H1 (cell line): ENCODE measurements at regions not wholly inside any gene's neighbourhood (a gene's known extent, or its start where the extent isn't known, plus 50 kb on each side); places are given as distances from the start of the nearest gene placed in this dataset.

ENCODE experiments used
- CTCF ChIA-PET: fragments of 300-600 bp; sonication (Branson Sonifier 250); formaldehyde crosslinking; loops from one replicate; lab custom pipeline; 2021; ENCODE audit not compliant: partially characterized antibody; lab: Charles Lee
- POLR2A ChIA-PET: fragments of 300-600 bp; sonication (Branson Sonifier 250); formaldehyde crosslinking; loops from one replicate; lab custom pipeline; 2021; ENCODE audit warnings: inconsistent platforms; ENCODE audit not compliant: partially characterized antibody; lab: Charles Lee
- DNase-seq, 2 experiments: peaks; one replicate each; pipeline versions ENCODE4 v3.0.0 to v3.0.0-alpha.2; 2010 to 2022; ENCODE audit warnings: low spot score in 2 of 2, low read depth in 1 of 2, mixed read lengths in 1 of 2
- FAIRE-seq: peaks from 2 replicates; lab custom pipeline; 2011; peaks lifted over from hg19 to GRCh38; lab: Jason Lieb, UNC
- H2AFZ ChIP-seq: 2 replicates; pipeline ENCODE4 v1.8.1; 2012; ENCODE audit warnings: low read length, inconsistent platforms
- H2AK5ac ChIP-seq: 2 replicates; pipeline ENCODE4 v1.6.1; 2013; ENCODE audit warnings: low read depth, low read length
- H2BK120ac ChIP-seq: replicated peaks from 2 replicates; pipeline ENCODE3; 2013; ENCODE audit warnings: low read depth, low read length, inconsistent platforms
- H2BK12ac ChIP-seq: 2 replicates; pipeline ENCODE4 v1.6.1; 2013; ENCODE audit warnings: low read depth, low read length
- H2BK15ac ChIP-seq: 2 replicates; pipeline ENCODE4 v1.6.1; 2013; ENCODE audit warnings: low read length
- H2BK20ac ChIP-seq: 2 replicates; pipeline ENCODE4 v1.6.1; 2013; ENCODE audit warnings: low read length
- H2BK5ac ChIP-seq: 2 replicates; pipeline ENCODE4 v1.6.1; 2013; ENCODE audit warnings: low read depth, low read length
- H3K14ac ChIP-seq: 2 replicates; pipeline ENCODE4 v1.6.1; 2013; ENCODE audit warnings: inconsistent platforms; ENCODE audit not compliant: insufficient read length
- H3K18ac ChIP-seq: 2 replicates; pipeline ENCODE4 v1.6.1; 2013; ENCODE audit warnings: low read length; ENCODE audit errors: extremely low read depth
- H3K23ac ChIP-seq: 2 replicates; pipeline ENCODE4 v1.6.1; 2013; ENCODE audit warnings: inconsistent platforms; ENCODE audit not compliant: insufficient read length
- H3K23me2 ChIP-seq: 2 replicates; pipeline ENCODE4 v1.6.1; 2013; ENCODE audit warnings: low read depth, low read length
- H3K27ac ChIP-seq: 2 replicates; pipeline ENCODE4 v1.6.1; 2011; ENCODE audit warnings: low read depth, low read length, inconsistent platforms
- H3K27me3 ChIP-seq, 4 experiments: replicated peaks in 1 of 4; 1 replicate in 1 of 4; 2 replicates in 3 of 4; pipeline versions ENCODE4 v1.6.1 to v1.8.1; 2011 to 2013; ENCODE audit warnings: low read length in 3 of 4, mild to moderate bottlenecking in 3 of 4, inconsistent platforms in 2 of 4, mixed read lengths in 2 of 4, moderate library complexity in 1 of 4; ENCODE audit not compliant: control insufficient read depth in 3 of 4, insufficient read depth in 3 of 4; ENCODE audit errors: extremely low read depth in 1 of 4
- H3K36me3 ChIP-seq, 4 experiments: 2 replicates each; pipeline versions ENCODE4 v1.6.1 to v1.8.1; 2011 to 2013; ENCODE audit warnings: mild to moderate bottlenecking in 4 of 4, low read length in 3 of 4, moderate library complexity in 2 of 4, control low read depth in 1 of 4, inconsistent platforms in 1 of 4; ENCODE audit not compliant: insufficient read depth in 4 of 4, control insufficient read depth in 2 of 4
- H3K4ac ChIP-seq: replicated peaks from 2 replicates; pipeline ENCODE3; 2013; ENCODE audit warnings: low read length, low read depth, mixed read lengths, inconsistent platforms; ENCODE audit not compliant: insufficient read length
- H3K4me1 ChIP-seq, 4 experiments: replicated peaks in 1 of 4; 1 replicate in 1 of 4; 2 replicates in 3 of 4; pipeline versions ENCODE4 v1.6.1 to v1.8.1; 2011 to 2013; ENCODE audit warnings: low read length in 3 of 4, inconsistent platforms in 2 of 4, mixed read lengths in 1 of 4; ENCODE audit not compliant: insufficient read depth in 4 of 4, control insufficient read depth in 3 of 4
- H3K4me2 ChIP-seq, 2 experiments: 2 replicates each; pipeline versions ENCODE4 v1.6.1 to v1.8.1; 2011 to 2013; ENCODE audit warnings: low read depth in 2 of 2, low read length in 2 of 2, control low read depth in 1 of 2, inconsistent platforms in 1 of 2, mild to moderate bottlenecking in 1 of 2; ENCODE audit not compliant: insufficient read depth in 1 of 2
- H3K4me3 ChIP-seq, 4 experiments: fragments of 200-600, 300-600 bp in 1 of 4; sonication (generic), shearing (Covaris generic), sonication (Bioruptor Twin) in 1 of 4; 2 replicates each; pipeline versions ENCODE4 v1.5.1 to v1.8.1; 2011 to 2016; ENCODE audit warnings: low read length in 4 of 4, low read depth in 3 of 4, control low read depth in 2 of 4, inconsistent platforms in 2 of 4, mild to moderate bottlenecking in 2 of 4, mixed read lengths in 1 of 4, moderate library complexity in 1 of 4; ENCODE audit not compliant: insufficient read depth in 2 of 4; ENCODE audit errors: extremely low read depth in 1 of 4
- H3K56ac ChIP-seq: replicated peaks from 2 replicates; pipeline ENCODE3; 2013; ENCODE audit warnings: low read depth, mild to moderate bottlenecking, mixed read lengths, low read length, inconsistent platforms; ENCODE audit not compliant: insufficient read length
- H3K79me1 ChIP-seq: 2 replicates; pipeline ENCODE4 v1.6.1; 2013; ENCODE audit warnings: low read depth, low read length, control low read depth
- H3K79me2 ChIP-seq, 2 experiments: 2 replicates each; pipeline versions ENCODE4 v1.6.1 to v1.8.1; 2012 to 2013; ENCODE audit warnings: low read length in 2 of 2, mild to moderate bottlenecking in 2 of 2, inconsistent platforms in 1 of 2; ENCODE audit not compliant: insufficient read depth in 2 of 2, control insufficient read depth in 1 of 2
- H3K9ac ChIP-seq, 4 experiments: replicated peaks in 1 of 4; 1 replicate in 1 of 4; 2 replicates in 3 of 4; pipeline versions ENCODE4 v1.6.1 to v1.8.1; 2011 to 2013; ENCODE audit warnings: low read depth in 3 of 4, low read length in 3 of 4, control low read depth in 2 of 4, mild to moderate bottlenecking in 2 of 4, moderate library complexity in 2 of 4, inconsistent platforms in 1 of 4; ENCODE audit errors: extremely low read depth in 1 of 4
- H3K9me3 ChIP-seq, 2 experiments: 2 replicates each; pipeline versions ENCODE4 v1.6.1 to v1.8.1; 2012 to 2013; ENCODE audit warnings: mild to moderate bottlenecking in 2 of 2, moderate library complexity in 2 of 2, control low read depth in 1 of 2, inconsistent platforms in 1 of 2, low read depth in 1 of 2, low read length in 1 of 2, mixed read lengths in 1 of 2; ENCODE audit not compliant: insufficient read depth in 2 of 2
- H4K20me1 ChIP-seq, 2 experiments: replicated peaks in 1 of 2; 2 replicates each; pipeline versions ENCODE3 to v1.8.1; 2011 to 2013; ENCODE audit warnings: inconsistent platforms in 2 of 2, low read length in 2 of 2, mild to moderate bottlenecking in 1 of 2; ENCODE audit not compliant: insufficient read depth in 2 of 2, control insufficient read depth in 1 of 2
- H4K5ac ChIP-seq: 2 replicates; pipeline ENCODE4 v1.6.1; 2013; ENCODE audit warnings: low read length, low read depth, mixed read lengths, inconsistent platforms; ENCODE audit not compliant: insufficient read length
- H4K8ac ChIP-seq: 2 replicates; pipeline ENCODE4 v1.8.0; 2013; ENCODE audit warnings: mild to moderate bottlenecking, moderate library complexity, low read length, inconsistent platforms; ENCODE audit not compliant: insufficient read depth; ENCODE audit errors: extremely low read depth
- H4K91ac ChIP-seq: replicated peaks from 2 replicates; pipeline ENCODE3; 2013; ENCODE audit warnings: low read length, mixed read lengths, inconsistent platforms; ENCODE audit not compliant: insufficient read length
- EZH2 ChIP-seq: fragments of 200-600 bp; sonication (generic); IDR thresholded peaks from 2 replicates; pipeline ENCODE4 v1.7.1; 2012; ENCODE audit warnings: low read depth, mild to moderate bottlenecking, moderate library complexity, low read length, inconsistent platforms; ENCODE audit not compliant: severe bottlenecking
- KDM4A ChIP-seq: IDR thresholded peaks from one replicate; pipeline ENCODE4 v1.7.1; 2012; ENCODE audit warnings: low read depth, mild to moderate bottlenecking, moderate library complexity, low read length, inconsistent platforms; ENCODE audit not compliant: severe bottlenecking
- MAFK ChIP-seq: IDR thresholded peaks from 2 replicates; pipeline ENCODE4 v1.6.1; 2012; ENCODE audit warnings: low read depth, mild to moderate bottlenecking, improper control_type of control experiment, low read length
- PHF8 ChIP-seq: fragments of 200-600 bp; sonication (generic); conservative IDR thresholded peaks from 2 replicates; pipeline ENCODE4 v1.7.1; 2012; ENCODE audit warnings: low read depth, mild to moderate bottlenecking, inconsistent platforms, low read length, moderate library complexity
- WGBS, 2 experiments: shearing (Covaris generic) in 1 of 2; methylation state at CpG; one replicate each; pipeline versions ENCODE4 v1.1.6 to v1.1.7; 2013 to 2015; ENCODE audit warnings: low lambda C conversion rate in 2 of 2, mixed read lengths in 2 of 2, inconsistent platforms in 1 of 2, low coverage in 1 of 2, missing lambda C conversion rate in 1 of 2; ENCODE audit not compliant: insufficient replicate concordance in 2 of 2, insufficient coverage in 1 of 2, insufficient read length in 1 of 2; ENCODE audit errors: extremely low coverage in 1 of 2, missing lambda C conversion rate in 1 of 2; 5-methylcytosine and 5-hydroxymethylcytosine counted together

GRCh38 chr2:156896294-156896693 lies 361.2 kb upstream of the GALNT5 start:
- H3K23me2 ChIP-seq = no peaks in the 10 kb centered on the region
- DNase-seq (no peak), FAIRE-seq (no peak)
- H4K91ac ChIP-seq = no peak overlapping the region
- POLR2A ChIA-PET = no interaction called here
- no peak overlapping the region for H4K8ac ChIP-seq
- CTCF ChIA-PET = interaction anchor here (0.6 to 0.9 kb wide), 2 partner anchors 224 to 309 kb away, joined by 3 to 4 read pairs; no protein-coding TSS in a partner anchor
- no peak overlapping the region for H3K23ac ChIP-seq
- no peak overlapping the region for H4K5ac ChIP-seq
- no peak overlapping the region for H2BK15ac ChIP-seq
- 94% methylated on average over 1 of the region's 1 CpG; no CpG with 5 or more reads in 1 of the 2 experiments for WGBS, 2 experiments
- no peak overlapping the region for H2BK120ac ChIP-seq
- H2BK12ac ChIP-seq = no peak overlapping the region
- no peak overlapping the region for H3K4me3 ChIP-seq
- H3K9me3 ChIP-seq = no peaks in the 10 kb centered on the region
- 0 out of 2 replicates have a peak overlapping the region, but pooled peaks have one; percentile 25 for H2AFZ ChIP-seq
- no peak overlapping the region for H2BK5ac ChIP-seq
- H3K56ac ChIP-seq = no peak overlapping the region
- H3K4me2 ChIP-seq = no peak overlapping the region
- H3K9ac ChIP-seq = no peak overlapping the region
- no peak overlapping the region for H3K14ac ChIP-seq
- H2AK5ac ChIP-seq = no peak overlapping the region
- H4K20me1 ChIP-seq = no peaks in the 10 kb centered on the region
- no peak overlapping the region for H2BK20ac ChIP-seq
- no peak for TF ChIP-seq MAFK
- no peak for TF ChIP-seq KDM4A
- no peak for TF ChIP-seq PHF8
- no peak for TF ChIP-seq EZH2
- no peak overlapping the region for H3K4ac ChIP-seq
- H3K79me2 ChIP-seq = no peaks in the 10 kb centered on the region
- no peak overlapping the region for H3K18ac ChIP-seq
- H3K27me3 ChIP-seq = no peaks in the 10 kb centered on the region
- no peak overlapping the region for H3K27ac ChIP-seq
- no peaks in the 10 kb centered on the region for H3K79me1 ChIP-seq
- no peaks in the 10 kb centered on the region for H3K36me3 ChIP-seq
- H3K4me1 ChIP-seq = 0 out of 7 replicates have a peak, but pooled peaks cover 0 to 1% (median 0%) of the 10 kb centered on the region in 4 experiments
